Erythroblast (primary cell): ENCODE measurements at regions not wholly inside any gene's neighbourhood (a gene's known extent, or its start where the extent isn't known, plus 50 kb on each side); places are given as distances from the start of the nearest gene placed in this dataset.

ENCODE experiments used
- DNase-seq, 2 experiments: peaks; one replicate each; lab custom pipeline; 2025; lab: John Stamatoyannopoulos, UW
- GATA1 ChIP-seq: IDR thresholded peaks from 2 replicates; pipeline ENCODE4 v1.6.1; 2011; ENCODE audit warnings: low read depth, mild to moderate bottlenecking, control low read depth, low read length, moderate library complexity
- POLR2A ChIP-seq: IDR thresholded peaks from 2 replicates; pipeline ENCODE4 v1.6.1; 2011; ENCODE audit warnings: mild to moderate bottlenecking, low read length

DNA sequence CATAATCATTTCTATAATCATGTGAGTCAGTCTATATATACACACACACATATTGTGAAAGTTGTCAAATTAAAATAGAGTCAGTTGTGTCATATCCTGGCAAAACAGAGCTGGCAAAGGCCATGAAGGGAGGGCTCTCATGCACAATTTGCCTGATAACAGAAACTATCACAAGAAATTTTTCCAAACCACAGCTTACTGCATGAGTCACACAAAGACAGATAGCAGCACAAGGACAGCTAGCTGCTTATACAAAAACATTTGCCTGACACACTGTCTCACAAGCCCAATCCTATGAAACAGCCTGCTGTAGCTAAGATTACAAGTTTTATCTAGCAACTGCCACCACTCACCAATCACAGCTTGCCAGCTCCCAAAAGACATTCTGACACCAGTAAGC lies 848.5 kb upstream of the MAN1A1 start:
- TF ChIP-seq POLR2A (no peak), GATA1 (no peak)
- peak; percentile 3 to 57 for DNase-seq

DNA sequence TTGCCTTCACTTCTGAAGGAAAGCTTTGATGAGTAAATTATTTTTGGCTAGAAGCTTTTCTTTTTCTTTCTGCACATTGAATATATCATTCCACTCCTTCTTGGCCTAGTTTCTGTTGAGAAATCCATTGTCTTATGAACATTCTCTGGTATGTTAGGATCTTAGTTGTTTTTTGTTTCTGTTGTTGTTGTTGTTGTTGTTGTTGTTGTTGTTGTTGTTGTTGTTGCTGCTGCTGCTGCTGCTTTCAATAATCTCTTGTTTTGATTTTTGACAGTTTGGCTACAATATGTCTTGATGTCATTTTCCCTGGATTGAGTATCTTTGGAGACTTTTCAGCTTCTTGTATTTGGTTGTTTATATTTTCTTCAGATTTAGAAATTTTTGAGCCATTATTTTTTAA lies 836.5 kb upstream of the MAN1A1 start:
- TF ChIP-seq GATA1, result no peak
- no peak for TF ChIP-seq POLR2A
- no peak for DNase-seq

DNA sequence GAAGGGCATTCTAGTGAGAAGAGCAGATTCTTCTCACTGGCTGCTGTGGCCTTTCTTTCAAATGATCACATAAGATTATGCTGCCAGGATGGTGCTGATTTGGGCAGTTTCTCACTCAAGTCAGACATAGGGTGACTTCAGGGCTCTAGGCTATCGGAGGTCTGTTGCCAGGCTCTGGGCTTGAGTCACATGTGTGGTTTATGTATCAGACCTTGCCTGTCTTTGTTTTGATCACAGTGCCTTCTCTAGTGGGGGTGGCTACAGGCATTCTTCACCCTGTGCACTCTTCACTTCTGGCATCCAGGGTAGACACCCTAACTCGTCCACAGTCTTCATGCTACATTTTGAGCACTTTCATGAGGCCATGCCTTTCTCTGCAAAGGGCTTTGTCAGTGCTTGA lies 823.7 kb upstream of the MAN1A1 start:
- no peak for DNase-seq
- TF ChIP-seq POLR2A (no peak), GATA1 (no peak)

DNA sequence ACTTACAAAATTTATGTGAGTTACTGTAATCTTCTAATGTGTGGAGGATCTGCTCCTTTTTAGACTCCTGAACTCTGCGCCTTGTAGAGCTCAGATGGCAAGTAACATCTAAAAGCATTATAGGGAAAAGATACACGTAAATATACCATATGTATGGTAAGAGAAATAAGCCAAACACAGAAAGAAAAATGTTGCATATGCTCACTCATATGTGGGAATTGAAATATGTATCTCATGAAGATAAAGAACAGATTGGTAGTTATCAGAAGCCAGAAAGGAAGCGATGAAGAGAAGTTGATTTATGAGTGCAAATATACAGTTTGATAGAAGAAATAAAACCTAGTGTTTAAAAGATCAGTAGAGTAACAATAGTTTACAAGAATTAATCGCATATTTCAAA lies 815.0 kb upstream of the MAN1A1 start:
- DNase-seq, result no peak
- TF ChIP-seq GATA1 (no peak), POLR2A (no peak)

DNA sequence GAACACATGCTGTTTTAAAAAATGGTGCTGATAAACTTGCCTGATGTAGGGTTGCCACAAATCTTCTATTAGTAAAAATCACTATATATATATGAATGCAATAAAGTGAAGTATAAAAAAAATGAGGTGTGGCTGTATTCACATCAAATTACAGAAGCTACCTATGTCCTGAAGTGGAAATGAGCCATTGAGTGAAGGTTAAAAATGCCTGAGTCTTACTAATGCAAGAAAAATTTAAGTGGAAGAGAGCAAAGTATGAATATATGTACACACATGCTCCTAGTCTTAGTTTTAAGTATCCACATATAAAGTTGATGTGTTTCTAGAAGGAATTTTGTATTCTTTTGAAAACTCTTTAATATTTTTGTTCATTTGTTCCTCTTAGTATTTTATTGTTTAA lies 808.3 kb upstream of the MAN1A1 start:
- DNase-seq, result no peak
- no peak for TF ChIP-seq GATA1
- no peak for TF ChIP-seq POLR2A

DNA sequence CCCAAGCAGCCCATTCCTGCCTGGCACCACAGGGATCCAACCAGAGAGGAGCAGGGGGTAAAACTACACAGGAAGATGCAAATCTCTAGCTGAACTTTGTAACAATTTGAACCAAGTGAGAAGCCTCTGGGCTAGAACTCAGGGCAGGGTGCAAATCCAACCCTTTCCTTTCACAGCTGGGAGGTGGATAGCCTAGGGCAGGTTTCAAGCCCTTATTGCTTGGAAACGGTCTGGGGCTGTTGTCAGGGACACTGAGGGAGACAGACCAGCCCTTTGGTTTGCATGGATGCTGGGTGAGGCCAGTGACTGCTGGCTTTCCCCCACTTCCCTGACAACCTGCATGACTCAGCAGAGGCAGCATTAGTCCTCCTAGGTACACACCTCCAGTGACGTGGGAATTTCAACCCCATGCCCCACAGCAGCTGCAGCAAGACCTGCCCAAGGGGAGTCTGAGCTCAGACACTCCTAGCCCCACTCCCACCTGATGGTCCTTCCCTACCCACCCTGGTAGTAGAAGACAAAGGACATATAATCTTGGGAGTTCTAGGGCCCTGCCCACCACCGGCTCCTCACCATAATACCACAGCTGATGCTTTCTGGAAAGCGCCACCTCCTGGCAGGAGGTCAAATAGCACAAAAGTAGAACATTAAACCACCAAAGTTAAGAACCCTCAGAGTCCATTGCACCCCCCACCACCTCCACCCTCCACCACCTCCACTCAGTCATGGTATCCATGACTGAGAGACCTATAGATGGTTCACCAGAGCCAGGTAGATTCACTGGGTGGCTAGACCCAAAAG lies 797.7 kb upstream of the MAN1A1 start:
- DNase-seq, result peak; percentile 3 to 28
- no peak for TF ChIP-seq POLR2A

DNA sequence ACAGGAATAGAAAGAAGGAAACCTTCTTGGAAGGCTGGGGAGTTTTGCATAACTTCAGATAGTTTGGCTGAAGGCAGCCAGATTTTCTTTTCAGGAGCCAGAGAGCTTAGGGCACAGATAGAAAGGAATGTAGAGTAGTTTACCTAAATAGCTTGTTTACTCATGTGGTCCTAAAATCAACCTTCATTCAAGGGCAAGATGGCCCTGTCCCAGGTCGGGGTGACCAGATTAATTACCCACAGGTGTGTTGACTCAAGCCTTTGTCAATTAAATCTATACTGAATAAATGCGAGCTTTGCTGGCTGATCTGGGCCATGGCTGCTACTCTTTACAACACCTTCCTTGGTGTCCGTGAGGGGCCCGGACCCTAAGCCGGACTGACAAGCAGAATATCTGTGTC lies 792.0 kb upstream of the MAN1A1 start:
- TF ChIP-seq POLR2A (no peak), GATA1 (no peak)
- DNase-seq, result no peak

DNA sequence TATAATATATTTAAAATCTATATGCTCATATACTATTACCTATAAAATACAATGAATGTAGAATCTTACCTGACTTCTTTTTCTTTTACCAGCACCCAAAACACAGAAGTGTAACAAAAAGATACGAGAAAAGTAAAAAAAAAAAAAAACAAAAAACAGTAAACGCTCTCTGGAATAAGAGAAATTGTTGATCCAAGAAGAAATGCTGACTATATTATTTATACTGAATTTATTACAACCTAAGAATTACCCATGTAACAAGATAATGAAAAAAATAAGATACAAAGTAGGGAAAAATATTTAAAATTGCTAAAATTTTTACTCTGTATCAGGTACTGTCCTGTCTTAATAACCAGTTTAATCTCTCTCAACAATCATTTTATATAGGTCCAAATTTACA lies 787.9 kb upstream of the MAN1A1 start:
- no peak for TF ChIP-seq GATA1
- no peak for TF ChIP-seq POLR2A
- no peak for DNase-seq

DNA sequence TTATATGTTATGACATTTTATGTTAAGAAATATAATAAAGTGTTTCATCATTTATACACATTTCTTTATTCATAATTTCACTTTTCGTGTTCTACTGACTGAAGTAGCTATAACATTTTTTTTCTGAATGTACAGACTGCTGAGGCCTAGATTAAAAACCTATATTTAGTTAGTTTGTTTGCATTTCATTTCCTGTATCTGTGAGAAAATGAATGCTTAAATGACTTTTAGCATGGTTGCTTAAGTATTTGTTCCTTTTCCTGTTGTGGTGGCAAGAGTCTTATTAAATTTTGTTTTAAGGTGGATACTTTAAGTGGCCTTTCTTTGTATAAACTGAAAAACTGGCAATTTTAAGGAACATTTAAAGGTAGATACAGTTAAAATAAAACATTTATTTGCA lies 779.7 kb upstream of the MAN1A1 start:
- no peak for TF ChIP-seq POLR2A
- TF ChIP-seq GATA1, result no peak
- DNase-seq, result no peak

DNA sequence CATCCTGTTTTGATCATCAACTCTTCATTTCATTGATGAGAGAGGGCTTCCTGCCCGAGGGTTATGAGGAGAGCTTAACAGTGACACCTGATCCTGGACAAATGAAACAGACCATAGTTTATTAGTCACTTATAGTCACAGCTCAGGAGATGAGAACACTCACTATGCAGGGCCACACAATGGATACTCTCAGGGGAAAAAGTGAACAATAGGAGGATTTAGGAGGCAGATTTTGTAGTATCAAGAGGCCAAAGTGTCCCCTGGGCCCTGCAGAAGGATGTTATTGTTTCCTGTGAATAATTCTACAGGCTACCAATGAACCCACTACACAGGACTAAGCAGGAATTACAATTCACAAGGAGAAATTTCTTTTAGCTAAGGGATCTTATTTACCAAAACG lies 772.8 kb upstream of the MAN1A1 start:
- TF ChIP-seq POLR2A (no peak), GATA1 (no peak)

DNA sequence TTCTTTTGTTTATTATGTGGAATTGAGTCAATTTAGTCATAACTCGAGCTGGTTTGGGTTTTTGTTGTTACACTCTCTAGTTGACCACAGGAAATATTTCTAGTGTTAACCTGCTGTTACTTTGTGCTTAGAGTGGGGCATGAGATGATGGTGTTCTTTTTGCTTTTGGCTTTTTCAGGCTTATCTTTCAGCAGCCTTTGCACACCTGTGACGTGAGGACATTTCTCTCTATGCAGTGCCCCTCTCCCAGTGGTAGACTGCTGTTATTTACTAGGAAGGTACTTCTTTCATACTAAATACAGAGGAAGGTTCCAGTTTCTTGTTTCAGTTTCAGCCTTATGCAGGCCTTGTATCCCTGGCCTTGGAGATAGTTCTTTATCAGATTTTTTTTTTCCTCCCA lies 766.8 kb upstream of the MAN1A1 start:
- DNase-seq, result no peak
- no peak for TF ChIP-seq POLR2A
- no peak for TF ChIP-seq GATA1

More for the DNA sequence above, 772.8 kb upstream of the MAN1A1 start:
- DNase-seq, result no peak

DNA sequence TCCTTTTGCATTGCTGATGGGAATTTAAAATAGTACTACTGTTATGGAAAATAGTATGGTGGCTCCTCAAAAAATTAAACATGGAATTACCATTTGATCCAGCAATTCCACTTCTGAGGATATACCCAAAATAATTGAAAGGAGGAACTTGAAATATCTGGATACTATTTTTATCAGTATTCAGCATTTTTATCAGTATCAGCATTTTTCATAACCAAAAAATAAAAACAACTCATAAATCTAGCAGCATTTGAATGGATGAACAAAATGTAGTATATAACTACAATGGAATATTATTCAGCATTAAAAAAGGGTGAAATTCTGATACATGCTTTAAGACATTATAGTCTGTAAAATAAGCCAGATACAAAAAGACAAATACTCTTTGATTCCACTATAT lies 763.4 kb upstream of the MAN1A1 start:
- TF ChIP-seq POLR2A, result no peak
- no peak for DNase-seq

DNA sequence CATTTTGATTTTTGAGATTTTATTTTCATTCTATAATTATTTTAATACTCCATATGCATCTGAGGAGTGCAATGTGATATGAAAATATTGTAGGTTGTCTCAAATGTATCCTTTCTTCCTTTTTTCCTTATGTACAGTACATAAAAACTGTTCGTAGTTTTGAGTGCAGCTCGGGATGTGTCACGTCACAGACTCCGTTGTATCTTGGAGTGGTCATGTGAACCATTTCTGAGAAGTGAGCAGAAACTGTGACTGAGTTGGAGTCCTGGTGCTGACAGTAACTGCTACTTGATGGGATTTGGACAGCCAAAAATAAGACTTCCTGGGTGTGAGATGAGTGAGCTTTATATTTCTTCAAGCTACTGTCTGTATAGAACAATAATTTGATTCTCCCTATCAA lies 761.4 kb upstream of the MAN1A1 start:
- TF ChIP-seq POLR2A (no peak), GATA1 (no peak)
- DNase-seq, result no peak

DNA sequence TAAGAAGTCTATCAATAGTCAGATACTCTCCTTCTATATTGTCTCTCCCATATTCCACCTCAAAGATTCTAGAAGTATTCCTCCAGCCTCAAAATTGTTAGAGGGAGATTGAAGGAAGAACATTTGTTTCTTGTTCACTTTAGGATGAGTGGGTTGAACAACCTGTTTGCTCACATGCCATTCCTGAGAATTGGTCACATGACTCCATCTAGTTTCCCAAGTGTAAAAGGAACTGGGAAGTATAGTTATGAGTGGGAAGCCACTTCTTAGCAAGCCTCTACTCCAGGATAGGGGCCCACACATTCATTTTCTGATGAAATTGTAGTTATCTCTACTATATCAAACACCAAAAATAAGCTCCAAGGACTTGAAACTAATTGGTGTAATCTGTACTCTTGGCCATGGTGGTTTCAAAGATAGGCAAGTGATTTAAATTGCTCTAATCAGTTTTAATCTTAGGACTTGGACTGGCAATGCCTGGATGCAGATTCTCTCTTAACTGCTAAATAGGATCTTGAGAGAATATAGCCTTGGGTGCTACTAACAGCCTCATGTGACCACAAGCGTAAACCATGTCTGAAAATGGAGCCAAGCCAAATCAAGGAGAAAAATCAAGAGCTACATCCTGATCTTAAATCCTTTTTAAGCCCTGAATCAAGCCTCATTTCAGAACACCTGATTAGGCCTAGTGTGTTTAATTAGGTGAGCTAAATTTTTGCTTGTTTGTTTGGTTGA lies 758.7 kb upstream of the MAN1A1 start:
- TF ChIP-seq POLR2A (no peak), GATA1 (no peak)
- no peak for DNase-seq
